Muscle layer of colon (tissue), 2 donors: ENCODE measurements at regions not wholly inside any gene's neighbourhood (a gene's known extent, or its start where the extent isn't known, plus 50 kb on each side); places are given as distances from the start of the nearest gene placed in this dataset.

Experiments
- H3K27ac ChIP-seq: one replicate; pipeline ENCODE4 v1.7.0; 2013; ENCODE audit warnings: low read depth, mild to moderate bottlenecking, low read length, moderate library complexity
- H3K27me3 ChIP-seq, 2 donors: one replicate each; pipeline ENCODE4 v1.7.0; 2013; ENCODE audit warnings: low read length in 2 of 2, mild to moderate bottlenecking in 2 of 2; ENCODE audit not compliant: insufficient read depth in 2 of 2, control insufficient read depth in 1 of 2
- H3K36me3 ChIP-seq: one replicate; pipeline ENCODE4 v1.7.0; 2013; ENCODE audit warnings: mild to moderate bottlenecking, low read length; ENCODE audit not compliant: insufficient read depth
- H3K4me1 ChIP-seq: one replicate; pipeline ENCODE4 v1.7.0; 2013; ENCODE audit warnings: mild to moderate bottlenecking, low read length; ENCODE audit not compliant: insufficient read depth
- H3K4me3 ChIP-seq, 2 donors: one replicate each; pipeline ENCODE4 v1.7.0; 2013; ENCODE audit warnings: low read length in 2 of 2, low read depth in 1 of 2, mild to moderate bottlenecking in 1 of 2, moderate library complexity in 1 of 2
- H3K9ac ChIP-seq: one replicate; pipeline ENCODE4 v1.7.0; 2013; ENCODE audit warnings: low read length
- H3K9me3 ChIP-seq: one replicate; pipeline ENCODE4 v1.7.0; 2013; ENCODE audit warnings: mild to moderate bottlenecking, low read length
- donor health status: abdominal sarcoma.
- donor health status: Adenocarcinoma of cecum.

GRCh38 chr14:87879389-87879788 is 113.6 kb downstream of the GALC start:
- Histone ChIP-seq H3K27ac (no peak overlapping the region), H3K4me1 (no peaks in the 10 kb centered on the region), H3K4me3 (no peak overlapping the region), H3K9me3 (no peaks in the 10 kb centered on the region), H3K36me3 (no peaks in the 10 kb centered on the region), H3K9ac (no peak overlapping the region), H3K27me3 (no peaks in the 10 kb centered on the region)

- H3K27me3 ChIP-seq = no peaks in the 10 kb centered on the region
- H3K36me3 ChIP-seq = no peaks in the 10 kb centered on the region
- H3K9ac ChIP-seq = no peak overlapping the region
- no peak overlapping the region for H3K27ac ChIP-seq
- no peaks in the 10 kb centered on the region for H3K9me3 ChIP-seq
- no peak overlapping the region for H3K4me3 ChIP-seq
- H3K4me1 ChIP-seq = no peaks in the 10 kb centered on the region
Observed at GRCh38 chr14:87878959-87879358, 114.0 kb downstream of the GALC start.

DNA sequence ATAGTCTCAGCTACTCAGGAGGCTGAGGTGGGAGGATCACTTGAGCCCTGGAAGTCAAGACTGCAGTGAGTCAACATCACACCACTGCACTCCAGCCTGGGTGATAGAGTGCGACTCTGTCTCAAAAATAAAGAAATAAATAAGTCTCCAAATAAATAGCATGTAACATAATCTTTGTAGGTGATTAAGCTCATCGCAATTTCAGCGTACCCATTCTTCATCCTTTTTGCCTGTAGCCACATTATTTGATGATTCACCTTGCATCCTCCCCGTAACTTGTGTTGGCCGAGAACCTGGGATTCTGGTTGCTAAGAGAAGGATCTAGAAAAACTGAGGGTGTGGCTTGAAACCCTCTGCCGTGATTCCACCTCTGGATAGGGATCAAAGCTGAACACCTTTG is 115.1 kb downstream of the GALC start:
- Histone ChIP-seq H3K4me1 (no peaks in the 10 kb centered on the region), H3K9ac (no peak overlapping the region), H3K36me3 (no peaks in the 10 kb centered on the region), H3K4me3 (no peak overlapping the region), H3K9me3 (no peaks in the 10 kb centered on the region), H3K27me3 (no peaks in the 10 kb centered on the region), H3K27ac (no peak overlapping the region)

- H3K27me3 ChIP-seq = no peaks in the 10 kb centered on the region
- no peak overlapping the region for H3K4me3 ChIP-seq
- no peaks in the 10 kb centered on the region for H3K9me3 ChIP-seq
- no peak overlapping the region for H3K9ac ChIP-seq
- no peaks in the 10 kb centered on the region for H3K4me1 ChIP-seq
- H3K36me3 ChIP-seq = no peaks in the 10 kb centered on the region
- H3K27ac ChIP-seq = no peak overlapping the region
Observed at GRCh38 chr14:87874676-87875075, 118.3 kb downstream of the GALC start.

- Histone ChIP-seq H3K36me3 (no peaks in the 10 kb centered on the region), H3K9ac (no peak overlapping the region), H3K4me1 (no peaks in the 10 kb centered on the region), H3K9me3 (no peaks in the 10 kb centered on the region), H3K4me3 (no peak overlapping the region), H3K27me3 (no peaks in the 10 kb centered on the region), H3K27ac (no peak overlapping the region)
Observed at GRCh38 chr14:87873741-87874140, 119.2 kb downstream of the GALC start.

DNA sequence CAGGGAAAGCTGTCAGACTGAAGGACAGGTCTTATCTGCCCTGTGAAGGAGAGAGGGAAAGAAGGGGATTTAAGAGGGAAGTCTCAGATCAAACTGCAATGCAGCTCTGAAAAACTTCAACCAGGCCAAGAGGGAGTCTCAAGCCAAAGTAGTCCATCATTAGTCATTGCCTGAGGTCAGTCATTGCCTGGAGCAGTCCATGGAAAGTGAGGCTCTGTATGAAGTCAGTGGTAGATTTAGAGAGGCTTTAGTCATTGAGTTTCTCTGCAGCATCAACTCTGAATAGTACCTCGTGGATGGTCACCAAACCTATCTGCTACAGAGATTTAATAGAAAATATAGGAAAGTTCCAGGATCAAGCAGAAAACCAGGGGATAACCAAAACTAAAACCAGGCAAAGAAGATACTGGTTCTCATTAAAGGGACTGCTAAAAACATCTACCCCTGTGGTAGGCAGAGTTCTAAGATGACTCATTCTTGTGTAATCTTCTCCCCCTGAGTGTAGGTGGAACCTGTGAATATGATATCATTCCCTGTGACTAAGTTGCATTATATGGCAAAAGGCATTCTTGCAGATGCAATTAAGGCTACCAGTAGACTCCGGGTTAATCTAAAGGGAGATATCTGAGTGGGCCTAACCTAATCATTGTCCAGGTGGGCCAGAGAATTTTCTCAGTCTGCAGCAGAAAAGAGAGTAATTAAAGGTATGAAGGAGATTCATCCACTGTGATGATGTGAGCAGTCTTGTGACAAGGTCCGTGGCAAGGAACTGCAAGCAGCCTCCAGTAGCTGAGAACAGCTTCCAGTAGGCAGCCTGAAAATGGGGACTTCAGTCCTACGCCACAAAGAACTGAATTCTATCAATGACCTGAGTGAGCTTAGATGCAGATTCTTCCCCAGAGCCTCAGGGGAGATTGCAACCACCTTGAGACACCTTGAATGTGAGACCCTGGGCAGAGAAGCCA is 123.1 kb downstream of the GALC start:
- Histone ChIP-seq H3K4me3 (no peak overlapping the region), H3K27me3 (no peaks in the 10 kb centered on the region), H3K27ac (no peak overlapping the region), H3K4me1 (no peaks in the 10 kb centered on the region), H3K9ac (no peak overlapping the region), H3K9me3 (no peaks in the 10 kb centered on the region), H3K36me3 (no peaks in the 10 kb centered on the region)

DNA sequence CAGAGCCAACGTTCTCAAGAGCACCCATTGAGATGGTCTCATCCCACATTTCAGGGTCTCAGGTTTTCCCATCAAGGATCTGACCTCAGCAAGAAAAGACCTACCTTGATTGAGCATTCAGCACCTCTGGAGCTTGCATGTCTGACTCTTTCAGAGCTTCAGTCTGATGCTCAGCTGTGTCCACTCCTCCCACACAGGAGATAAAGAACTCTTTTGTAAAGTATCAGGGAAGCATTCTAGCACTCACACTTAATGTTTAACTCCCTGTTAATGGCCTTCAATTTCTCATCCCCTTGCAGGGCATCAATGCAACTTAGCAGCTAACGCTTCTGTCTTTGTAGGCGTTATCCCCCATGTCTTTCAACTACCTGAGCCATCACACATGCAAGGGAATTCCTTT is 124.1 kb downstream of the GALC start:
- Histone ChIP-seq H3K9me3 (no peaks in the 10 kb centered on the region), H3K27ac (no peak overlapping the region), H3K4me3 (no peak overlapping the region), H3K27me3 (no peaks in the 10 kb centered on the region), H3K36me3 (no peaks in the 10 kb centered on the region), H3K4me1 (no peaks in the 10 kb centered on the region), H3K9ac (no peak overlapping the region)

DNA sequence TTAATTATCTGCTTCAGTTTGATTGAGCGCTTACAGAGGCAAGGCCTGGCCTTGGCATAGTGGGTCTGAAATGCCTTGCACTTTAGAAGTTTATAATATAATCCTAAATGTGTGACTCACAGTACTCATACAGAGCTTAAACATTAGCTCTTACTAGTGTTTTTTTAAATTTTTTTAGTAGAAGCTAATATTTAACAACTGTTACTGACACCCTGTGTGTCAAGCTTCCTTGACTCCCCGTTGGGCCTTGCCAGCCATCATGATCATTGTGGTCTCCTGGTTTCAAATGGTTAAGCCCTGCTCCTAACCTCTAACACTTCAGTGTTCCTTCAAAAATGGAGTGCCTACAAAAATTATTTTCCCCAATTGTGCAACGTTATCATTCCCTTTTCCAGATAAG is 126.9 kb downstream of the GALC start:
- H3K27me3 ChIP-seq = no peaks in the 10 kb centered on the region
- no peak overlapping the region for H3K4me3 ChIP-seq
- no peak overlapping the region for H3K27ac ChIP-seq
- H3K9me3 ChIP-seq = no peaks in the 10 kb centered on the region
- H3K4me1 ChIP-seq = no peaks in the 10 kb centered on the region
- H3K9ac ChIP-seq = no peak overlapping the region
- H3K36me3 ChIP-seq = no peaks in the 10 kb centered on the region

DNA sequence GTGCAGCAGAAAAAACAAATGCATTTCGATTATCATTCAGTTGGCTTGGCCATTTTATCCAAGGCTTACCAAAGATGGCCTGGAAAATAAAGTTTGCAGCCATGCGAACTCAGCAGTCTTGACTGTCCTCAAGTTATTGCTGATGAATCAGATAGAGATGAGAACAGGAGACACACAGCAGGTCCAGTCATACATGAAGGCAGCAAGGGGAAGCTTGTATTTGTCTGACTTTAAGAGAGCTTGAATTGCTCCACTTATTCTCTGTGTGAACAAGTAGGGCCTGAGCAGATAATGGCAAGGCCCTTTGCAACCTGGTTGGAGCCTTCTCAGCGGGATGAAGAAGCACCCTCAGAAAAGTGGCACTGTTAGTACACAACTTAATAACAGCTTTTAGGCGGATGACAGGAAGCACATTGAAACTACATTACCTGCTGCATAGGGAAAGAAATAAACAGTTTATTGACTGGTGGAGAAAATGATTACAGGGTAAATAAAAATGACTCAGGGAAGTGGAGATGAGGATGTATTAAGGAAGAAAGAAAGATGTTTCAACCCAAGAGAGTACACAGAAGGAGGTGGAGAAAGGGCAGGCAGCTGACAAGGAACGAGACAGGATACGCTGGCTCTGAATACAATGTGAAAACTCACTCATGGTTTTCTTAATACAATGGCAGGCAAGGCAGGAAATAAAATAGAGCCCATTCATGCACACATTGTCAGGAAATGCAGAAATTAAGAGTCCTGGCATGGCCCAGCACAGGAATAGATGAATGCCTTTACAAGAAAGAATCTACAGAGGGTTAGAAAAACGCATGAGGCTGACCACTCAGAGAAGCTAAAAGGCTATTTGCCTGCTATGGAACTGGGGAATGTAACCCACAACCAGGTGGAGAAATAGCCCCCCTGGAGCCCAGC is 128.4 kb downstream of the GALC start:
- no peaks in the 10 kb centered on the region for H3K4me1 ChIP-seq
- no peaks in the 10 kb centered on the region for H3K27me3 ChIP-seq
- no peak overlapping the region for H3K4me3 ChIP-seq
- no peak overlapping the region for H3K27ac ChIP-seq
- no peak overlapping the region for H3K9ac ChIP-seq
- H3K36me3 ChIP-seq = no peaks in the 10 kb centered on the region
- H3K9me3 ChIP-seq = no peaks in the 10 kb centered on the region

DNA sequence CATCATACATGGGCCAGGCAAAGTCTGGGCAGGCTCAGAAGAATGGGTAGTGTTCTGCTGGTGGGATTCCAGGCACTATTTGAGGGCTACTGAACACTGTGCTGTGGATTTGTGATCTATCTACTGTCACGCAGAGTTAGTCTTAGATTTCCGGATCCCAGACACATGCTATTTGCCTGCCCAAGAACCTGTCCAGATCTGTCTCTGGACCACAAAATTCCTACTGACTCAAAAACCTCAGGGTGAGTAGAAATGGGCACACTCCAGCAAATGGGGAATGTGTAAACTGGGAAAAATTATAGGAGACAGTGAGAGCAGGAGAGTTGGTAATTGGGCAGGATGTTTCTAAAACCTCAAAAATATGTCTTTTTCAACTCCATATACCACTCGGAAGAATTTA is 129.9 kb downstream of the GALC start:
- H3K27me3 ChIP-seq = no peaks in the 10 kb centered on the region
- H3K36me3 ChIP-seq = no peaks in the 10 kb centered on the region
- no peak overlapping the region for H3K4me3 ChIP-seq
- no peaks in the 10 kb centered on the region for H3K4me1 ChIP-seq
- no peak overlapping the region for H3K27ac ChIP-seq
- no peaks in the 10 kb centered on the region for H3K9me3 ChIP-seq
- no peak overlapping the region for H3K9ac ChIP-seq

DNA sequence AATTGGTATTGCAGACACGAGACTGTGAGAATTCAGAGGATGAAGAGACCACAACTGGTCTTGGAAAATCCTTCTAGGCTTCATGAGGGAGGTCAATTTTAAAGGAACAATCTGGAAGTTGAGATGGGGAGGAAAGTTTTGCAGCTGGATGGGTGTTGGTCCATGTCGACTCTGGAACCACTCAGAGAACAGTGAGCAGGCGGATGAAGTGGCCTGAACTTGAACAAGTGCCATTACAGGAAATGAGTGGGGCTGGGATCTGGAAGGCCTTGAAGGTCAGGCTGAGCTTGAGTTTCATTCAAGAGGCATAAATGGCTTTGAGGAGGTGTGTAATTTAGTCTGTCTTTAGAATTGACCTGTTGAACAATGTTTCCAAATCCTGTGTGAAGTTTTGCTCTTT is 140.9 kb downstream of the GALC start:
- Histone ChIP-seq H3K4me3 (no peak overlapping the region), H3K27me3 (no peaks in the 10 kb centered on the region), H3K36me3 (no peaks in the 10 kb centered on the region), H3K9ac (no peak overlapping the region), H3K27ac (no peak overlapping the region), H3K9me3 (no peaks in the 10 kb centered on the region), H3K4me1 (no peaks in the 10 kb centered on the region)
